ENCODE measurements at regions not wholly inside any gene's neighbourhood (a gene's known extent, or its start where the extent isn't known, plus 50 kb on each side); places are given as distances from the start of the nearest gene placed in this dataset.
"Not testable (repeated sequence)": the region's sequence is repeated elsewhere in the genome, so short reads cannot be mapped to it uniquely, and the experiment has no call there.

- no peak for DNase-seq (ENCODE audit: low spot score)
Measured at GRCh38 chr21:32093646-32094462, 185.0 kb downstream of the MIS18A start.

GRCh38 chr21:32090956-32091355, 187.9 kb downstream of the MIS18A start:
- DNase-seq (ENCODE audit: low spot score), result no peak

DNA sequence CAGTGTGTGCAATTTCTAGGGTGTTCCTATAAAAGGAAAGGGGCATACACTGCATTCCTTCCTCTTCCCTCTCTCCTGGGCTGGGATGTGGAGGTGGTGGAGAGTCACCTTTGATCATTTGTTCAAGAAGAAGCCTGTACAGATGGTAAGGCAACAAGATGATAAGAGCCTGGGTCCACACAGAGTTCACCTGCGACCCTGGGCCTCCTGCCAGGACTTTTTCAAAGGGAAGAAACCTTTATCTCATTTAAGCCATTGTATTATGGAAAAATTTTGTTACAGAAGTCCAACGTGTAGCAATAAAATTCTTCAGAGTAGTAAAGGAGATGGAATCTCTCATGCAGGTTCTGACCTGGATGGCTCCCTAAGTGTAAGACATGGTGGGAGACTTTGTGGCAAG, 189.1 kb downstream of the MIS18A start:
- no peak for DNase-seq (ENCODE audit: low spot score)

DNA sequence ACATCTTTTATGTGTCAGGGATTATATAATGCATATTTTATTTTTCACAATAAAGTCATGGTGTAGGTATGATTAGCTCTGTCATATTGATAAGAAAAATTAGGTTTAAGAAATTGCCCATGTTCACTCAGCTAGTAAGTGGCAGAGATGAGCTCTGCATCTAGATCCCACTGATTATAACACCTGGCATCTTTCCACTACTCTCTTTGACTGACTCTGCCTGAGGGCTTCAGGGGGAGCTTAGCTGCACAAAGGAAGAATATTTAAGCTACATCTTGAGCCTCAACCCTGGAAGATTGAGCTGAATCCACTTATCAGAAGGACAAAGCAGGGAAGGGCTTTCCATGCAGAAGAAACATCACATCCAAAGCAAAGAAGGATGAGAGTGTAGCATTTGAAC, 190.4 kb downstream of the MIS18A start:
- DNase-seq (ENCODE audit: low spot score), result no peak

- no peak for DNase-seq (ENCODE audit: low spot score)
Measured at GRCh38 chr21:32087447-32087846, 191.4 kb downstream of the MIS18A start.

DNA sequence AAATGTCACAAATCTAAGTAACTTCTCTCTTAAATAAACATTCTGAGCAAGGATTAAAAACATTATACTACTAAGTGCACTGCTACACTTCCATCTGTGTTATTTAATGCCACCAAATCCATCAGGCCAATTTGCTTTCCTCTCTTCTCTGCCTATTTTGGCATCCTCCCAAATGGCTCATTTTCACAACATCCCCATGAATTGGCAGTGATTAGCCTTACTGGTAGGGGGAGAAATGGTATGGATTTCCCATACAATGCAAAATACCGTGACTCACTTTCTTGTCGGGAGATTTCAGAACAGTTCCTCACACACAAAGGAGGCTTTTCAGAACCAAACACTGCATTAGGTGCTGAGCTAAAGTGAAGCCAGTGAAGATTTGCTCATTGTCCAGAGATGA, 195.7 kb downstream of the MIS18A start:
- no peak for DNase-seq (ENCODE audit: low spot score)

GRCh38 chr21:32082466-32082865, 196.4 kb downstream of the MIS18A start:
- no peak for DNase-seq (ENCODE audit: low spot score)

GRCh38 chr21:32073593-32073992, 200.8 kb downstream of the HUNK start:
- no peak for DNase-seq (ENCODE audit: low spot score)

DNA sequence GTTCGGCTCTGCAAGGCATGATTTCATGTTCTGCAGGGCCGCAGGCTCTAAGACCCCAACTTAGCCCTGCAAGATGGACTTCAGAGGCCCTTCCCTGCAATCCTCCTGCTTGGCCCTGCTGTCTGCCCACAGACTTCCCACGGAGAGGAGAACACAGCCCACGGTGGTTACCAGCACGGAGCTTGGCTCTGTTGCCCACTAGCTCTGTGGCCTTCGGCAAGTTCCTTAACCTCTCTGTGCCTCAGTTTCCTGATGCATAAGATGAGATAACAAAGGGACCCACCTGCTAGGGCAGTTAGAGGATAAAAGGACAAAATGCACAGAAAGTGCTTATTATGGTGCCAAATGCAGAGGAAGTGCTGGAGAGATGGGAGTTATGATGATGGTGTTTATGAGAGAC, 200.4 kb downstream of the HUNK start:
- DNase-seq (ENCODE audit: low spot score), result no peak

DNA sequence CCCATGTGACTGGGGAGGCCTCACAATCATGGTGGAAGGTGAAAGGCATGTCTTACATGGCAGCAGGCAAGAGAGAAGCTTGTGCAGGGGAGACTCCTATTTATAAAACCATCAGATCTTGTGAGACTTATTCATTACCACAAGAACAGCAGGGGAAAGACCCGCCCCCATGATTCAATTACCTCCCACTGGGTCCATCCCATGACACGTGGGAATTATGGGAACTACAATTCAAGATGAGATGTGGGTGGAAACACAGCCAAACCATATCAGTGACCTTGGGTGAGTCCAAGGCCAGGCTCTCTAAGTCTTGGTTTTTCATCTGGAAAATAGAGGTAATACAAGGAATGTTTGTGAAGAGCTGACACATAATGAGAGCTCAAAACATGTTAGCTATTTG, 198.8 kb downstream of the HUNK start:
- not testable (repeated sequence) for DNase-seq (ENCODE audit: low spot score)

DNA sequence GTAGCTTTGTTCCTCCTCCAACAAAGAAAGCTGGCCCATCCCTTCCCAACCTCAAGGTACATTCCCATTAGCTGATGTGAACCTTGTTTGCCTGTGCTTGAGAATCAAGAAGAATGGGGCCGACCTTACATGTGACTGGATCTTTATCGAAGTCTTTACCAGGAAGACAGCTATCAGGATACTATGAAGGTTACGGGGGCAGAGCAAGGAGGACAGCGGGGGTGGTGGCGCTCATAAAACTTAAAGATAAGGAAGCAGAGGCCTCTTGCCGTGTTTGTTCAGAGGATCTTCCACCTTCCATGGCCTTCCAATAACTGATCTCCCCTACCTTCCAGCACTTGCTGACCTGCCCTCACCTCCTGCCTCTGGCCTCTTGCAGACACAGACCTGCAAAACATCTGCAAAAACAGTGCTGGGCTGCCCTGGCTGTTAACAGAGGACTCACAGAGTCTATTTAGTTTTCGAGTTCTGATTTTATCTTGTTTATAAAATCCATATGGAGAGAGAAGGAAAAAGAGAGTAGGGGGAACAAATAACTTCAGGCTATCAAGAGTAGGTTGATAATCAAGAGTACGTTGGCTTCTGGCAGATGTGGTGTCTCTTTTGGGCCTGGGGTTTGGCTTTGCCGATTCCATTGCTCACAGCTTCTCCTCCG, 198.0 kb downstream of the HUNK start:
- DNase-seq (ENCODE audit: low spot score), result no peak

- no peak for DNase-seq (ENCODE audit: low spot score)
Measured at GRCh38 chr21:32070126-32070525, 197.3 kb downstream of the HUNK start.

DNA sequence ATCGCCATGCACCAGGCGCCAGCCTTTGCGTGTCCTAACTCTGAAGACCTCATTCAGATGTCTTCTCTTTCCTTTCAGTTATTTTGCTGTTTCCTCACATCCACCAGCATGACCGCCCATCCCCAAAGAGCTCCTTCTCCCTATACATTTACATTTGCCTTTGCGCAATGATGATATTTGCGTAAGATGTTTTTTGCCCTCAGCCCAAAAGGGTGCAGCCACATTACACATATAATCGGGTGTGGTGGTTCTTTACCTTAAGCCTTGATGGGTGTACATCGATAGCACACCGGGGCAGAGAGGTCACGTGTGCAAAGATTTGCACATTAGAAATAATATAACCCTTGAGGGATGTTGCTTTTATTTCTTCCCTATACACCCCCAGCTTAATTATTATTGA, 192.8 kb downstream of the HUNK start:
- no peak for DNase-seq (ENCODE audit: low spot score)

DNA sequence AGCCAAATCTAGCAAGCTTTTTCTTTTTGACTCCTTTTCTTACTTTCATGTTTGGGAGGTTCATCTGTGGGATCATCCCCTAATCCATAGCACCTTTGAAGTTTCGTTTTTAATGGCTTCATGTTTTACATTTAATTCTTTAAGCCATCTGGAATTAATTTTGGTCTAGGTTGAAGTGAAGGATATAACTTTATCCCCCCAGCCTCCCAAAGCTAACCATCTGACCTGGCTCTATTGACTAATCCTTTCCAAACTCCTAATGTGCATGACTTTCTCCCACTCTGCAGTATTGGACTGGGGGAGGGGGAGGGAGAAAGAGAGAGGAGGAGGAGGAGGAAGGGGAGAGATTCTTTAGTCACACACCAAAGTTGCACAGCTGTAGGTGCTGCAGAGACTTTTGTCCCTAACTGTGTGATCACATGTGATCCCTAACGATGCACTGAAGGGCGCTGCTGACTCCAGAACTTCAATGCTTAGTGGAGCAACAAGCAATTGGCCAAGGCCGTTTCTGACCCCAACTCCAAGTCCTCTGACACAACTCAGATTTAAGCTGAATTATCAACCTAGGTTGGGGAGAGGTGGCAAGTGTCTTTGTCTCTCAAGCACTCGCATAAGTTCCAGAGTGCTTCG, 191.6 kb downstream of the HUNK start:
- no peak for DNase-seq (ENCODE audit: low spot score)

- no peak for DNase-seq (ENCODE audit: low spot score)
Measured at GRCh38 chr21:32062591-32063227, 189.9 kb downstream of the HUNK start.

DNA sequence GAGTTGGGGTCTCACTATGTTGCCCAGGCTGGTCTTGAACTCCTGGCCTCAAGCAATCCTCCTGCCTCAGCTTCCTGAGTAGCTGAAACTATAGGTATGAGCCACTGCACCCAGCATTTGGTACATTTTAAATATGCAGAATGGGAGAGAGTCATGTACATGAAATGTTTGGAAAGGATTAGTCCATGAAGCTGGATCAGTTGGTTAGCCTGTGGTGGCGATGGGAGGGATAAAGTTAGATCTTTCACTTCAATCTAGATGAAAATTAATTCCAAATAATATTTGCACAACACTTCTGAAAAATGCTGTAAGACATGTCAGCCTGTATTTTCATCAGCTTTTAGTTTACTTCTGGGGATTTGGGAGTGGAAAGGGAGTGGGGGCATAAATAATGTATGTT, 188.9 kb downstream of the HUNK start:
- no peak for DNase-seq (ENCODE audit: low spot score)

- no peak for DNase-seq (ENCODE audit: low spot score)
Measured at GRCh38 chr21:32056791-32057190, 184.0 kb downstream of the HUNK start.

DNA sequence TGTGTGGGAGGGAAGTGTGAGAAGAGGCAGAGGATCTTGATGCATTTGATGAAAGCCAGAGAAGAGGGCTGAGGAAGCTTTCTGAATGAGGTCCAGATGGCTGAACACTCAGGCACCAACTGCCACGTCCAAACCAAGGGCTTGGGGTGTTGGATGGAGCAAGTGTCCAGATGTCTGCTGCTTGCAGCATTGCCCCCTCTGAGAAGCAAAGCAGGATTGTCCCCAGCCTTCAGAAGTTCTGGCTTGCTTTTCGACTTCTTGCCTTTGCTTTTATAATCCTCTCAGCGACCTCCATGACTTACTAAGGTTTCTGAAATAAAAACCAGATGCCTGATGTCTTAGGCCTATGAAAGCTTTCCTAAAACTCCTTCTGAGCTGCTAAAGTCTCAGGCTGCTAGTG, 182.5 kb downstream of the HUNK start:
- no peak for DNase-seq (ENCODE audit: low spot score)
